Suprapubic skin (tissue), 4 donors: ENCODE measurements at regions not wholly inside any gene's neighbourhood (a gene's known extent, or its start where the extent isn't known, plus 50 kb on each side); places are given as distances from the start of the nearest gene placed in this dataset.

Experiments
- DNase-seq, 2 donors: peaks; one replicate each; pipeline ENCODE4 v3.0.0-alpha.2; 2019; ENCODE audit warnings: low spot score in 2 of 2
- H3K27ac ChIP-seq: fragments of 200-600 bp; sonication (generic); one replicate; pipeline ENCODE4 v1.5.1; 2019
- H3K27me3 ChIP-seq: fragments of 200-600 bp; sonication (generic); one replicate; pipeline ENCODE4 v1.5.1; 2019
- H3K36me3 ChIP-seq: fragments of 200-600 bp; sonication (generic); one replicate; pipeline ENCODE4 v1.5.1; 2019
- H3K4me1 ChIP-seq: fragments of 200-600 bp; sonication (generic); one replicate; pipeline ENCODE4 v1.5.1; 2019
- H3K4me3 ChIP-seq: fragments of 200-600 bp; sonication (generic); one replicate; pipeline ENCODE4 v1.5.1; 2019; ENCODE audit warnings: mild to moderate bottlenecking
- H3K9me3 ChIP-seq: fragments of 200-600 bp; sonication (generic); one replicate; pipeline ENCODE4 v1.5.1; 2019
- EP300 ChIP-seq: sonication (generic); formaldehyde crosslinking; IDR thresholded peaks from one replicate; pipeline ENCODE4 v1.6.1; 2017; ENCODE audit warnings: antibody characterized with exemption
- POLR2A ChIP-seq, 2 donors: fragments of 450-650 bp; IDR thresholded peaks; one replicate each; pipeline ENCODE4 v1.6.1; 2017; ENCODE audit warnings: antibody characterized with exemption in 2 of 2, mild to moderate bottlenecking in 2 of 2, moderate library complexity in 2 of 2
- POLR2AphosphoS5 ChIP-seq, 3 donors: sonication (generic); formaldehyde crosslinking; IDR thresholded peaks; one replicate each; pipeline ENCODE4 v1.6.1; 2017; ENCODE audit warnings: antibody characterized with exemption in 3 of 3
- WGBS: methylation state at CpG from one replicate; pipeline ENCODE4 v1.1.5; 2018; 5-methylcytosine and 5-hydroxymethylcytosine counted together
- TF ChIP-seq, protein P1 (sequence below), 2 donors: fragments of 200-600 bp in 1 of 2; fragments of 450-650 bp in 1 of 2; sonication (generic) in 1 of 2; IDR thresholded peaks; one replicate each; pipeline ENCODE4 v1.5.1; 2016 to 2019; ENCODE audit warnings: antibody characterized with exemption in 2 of 2, mild to moderate bottlenecking in 1 of 2, moderate library complexity in 1 of 2

DNA sequence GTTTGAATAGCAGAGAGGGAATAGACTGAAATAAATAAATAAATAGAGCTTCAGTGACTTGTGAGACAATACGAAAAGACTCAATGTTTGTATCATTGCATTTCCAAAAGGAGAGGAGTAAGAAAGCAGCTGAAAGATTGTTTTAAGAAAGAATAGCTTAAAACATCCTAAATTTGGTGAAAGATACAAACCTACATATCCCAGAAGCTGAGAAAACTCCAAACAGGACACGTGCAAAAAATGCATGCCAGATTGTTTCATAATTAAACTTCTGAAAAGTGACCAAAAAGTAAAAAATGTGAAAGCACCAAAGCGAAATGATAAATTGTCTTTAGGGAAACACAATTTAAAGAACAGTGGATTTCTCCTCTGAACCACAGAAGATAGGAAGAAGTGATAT is 711.0 kb downstream of the AACS start:
- H3K9me3 ChIP-seq, result peaks cover 6% of the 10 kb centered on the region
- H3K4me1 ChIP-seq, result no peaks in the 10 kb centered on the region
- TF ChIP-seq POLR2AphosphoS5 (IDR thresholded peaks at IDR 0.05) (no peak), EP300 (no peak), POLR2A (IDR thresholded peaks at IDR 0.05) (no peak)
- TF ChIP-seq, protein P1, sequence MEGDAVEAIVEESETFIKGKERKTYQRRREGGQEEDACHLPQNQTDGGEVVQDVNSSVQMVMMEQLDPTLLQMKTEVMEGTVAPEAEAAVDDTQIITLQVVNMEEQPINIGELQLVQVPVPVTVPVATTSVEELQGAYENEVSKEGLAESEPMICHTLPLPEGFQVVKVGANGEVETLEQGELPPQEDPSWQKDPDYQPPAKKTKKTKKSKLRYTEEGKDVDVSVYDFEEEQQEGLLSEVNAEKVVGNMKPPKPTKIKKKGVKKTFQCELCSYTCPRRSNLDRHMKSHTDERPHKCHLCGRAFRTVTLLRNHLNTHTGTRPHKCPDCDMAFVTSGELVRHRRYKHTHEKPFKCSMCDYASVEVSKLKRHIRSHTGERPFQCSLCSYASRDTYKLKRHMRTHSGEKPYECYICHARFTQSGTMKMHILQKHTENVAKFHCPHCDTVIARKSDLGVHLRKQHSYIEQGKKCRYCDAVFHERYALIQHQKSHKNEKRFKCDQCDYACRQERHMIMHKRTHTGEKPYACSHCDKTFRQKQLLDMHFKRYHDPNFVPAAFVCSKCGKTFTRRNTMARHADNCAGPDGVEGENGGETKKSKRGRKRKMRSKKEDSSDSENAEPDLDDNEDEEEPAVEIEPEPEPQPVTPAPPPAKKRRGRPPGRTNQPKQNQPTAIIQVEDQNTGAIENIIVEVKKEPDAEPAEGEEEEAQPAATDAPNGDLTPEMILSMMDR (IDR thresholded peaks at IDR 0.05), result no peak
- no peaks in the 10 kb centered on the region for H3K27me3 ChIP-seq
- H3K4me3 ChIP-seq, result no peak overlapping the region
- no peaks in the 10 kb centered on the region for H3K36me3 ChIP-seq
- no peak for DNase-seq
- H3K27ac ChIP-seq, result no peak overlapping the region
- 87% methylated on average over 3 of the region's 3 CpGs for WGBS

DNA sequence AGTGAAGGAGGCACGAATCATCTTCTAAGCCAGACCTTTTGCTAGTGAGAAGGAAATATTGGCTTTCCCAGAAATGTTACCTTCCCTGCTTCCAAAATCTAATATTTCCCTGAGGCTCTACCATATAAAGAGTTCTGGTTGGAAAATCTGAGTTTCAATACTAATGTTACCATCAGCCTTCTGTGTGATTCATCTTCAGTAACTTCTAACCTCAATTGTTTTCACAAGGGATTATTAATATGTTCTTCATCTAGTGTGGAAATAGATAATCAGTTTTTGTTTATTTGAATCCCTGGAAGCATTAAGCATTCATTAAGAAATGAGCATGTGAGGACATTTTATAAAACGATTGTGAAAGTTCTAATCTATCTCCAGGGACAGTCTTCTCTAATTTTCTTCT is 720.9 kb downstream of the AACS start:
- Histone ChIP-seq H3K36me3 (no peaks in the 10 kb centered on the region), H3K9me3 (peaks cover 3% of the 10 kb centered on the region), H3K27me3 (no peaks in the 10 kb centered on the region), H3K4me3 (no peak overlapping the region), H3K27ac (no peak overlapping the region), H3K4me1 (no peaks in the 10 kb centered on the region)
- no peak for TF ChIP-seq POLR2AphosphoS5 (IDR thresholded peaks at IDR 0.05)
- no peak for TF ChIP-seq POLR2A (IDR thresholded peaks at IDR 0.05)
- TF ChIP-seq, protein P1 (IDR thresholded peaks at IDR 0.05), result no peak
- TF ChIP-seq EP300, result no peak
- WGBS, result 43% methylated on average over 2 of the region's 2 CpGs
- no peak for DNase-seq

DNA sequence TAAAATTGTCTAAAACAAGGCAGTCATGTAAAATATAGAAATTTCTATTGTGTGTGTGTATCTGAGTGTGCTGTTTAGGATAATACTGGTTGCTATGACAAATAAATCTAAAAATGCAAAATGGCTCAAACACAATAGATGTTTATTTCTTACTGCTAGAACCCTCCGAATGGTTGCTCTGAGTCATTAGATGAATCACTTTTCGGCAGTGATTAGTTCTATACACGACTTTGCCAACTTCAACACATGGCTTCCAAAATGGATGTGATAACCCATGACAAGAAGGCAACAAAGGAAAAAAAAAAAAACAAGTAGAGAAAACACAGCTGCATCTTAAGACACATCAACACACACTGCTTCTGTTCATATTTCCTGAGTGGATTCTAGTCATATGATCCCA is 729.2 kb downstream of the AACS start:
- Histone ChIP-seq H3K4me3 (no peak overlapping the region), H3K27ac (no peak overlapping the region), H3K27me3 (no peaks in the 10 kb centered on the region), H3K9me3 (peaks cover 3% of the 10 kb centered on the region), H3K36me3 (no peaks in the 10 kb centered on the region), H3K4me1 (no peaks in the 10 kb centered on the region)
- 60% methylated on average over 3 of the region's 3 CpGs for WGBS
- TF ChIP-seq POLR2A (IDR thresholded peaks at IDR 0.05), result no peak
- TF ChIP-seq, protein P1 (IDR thresholded peaks at IDR 0.05), result no peak
- TF ChIP-seq POLR2AphosphoS5 (IDR thresholded peaks at IDR 0.05), result no peak
- TF ChIP-seq EP300, result no peak
- no peak for DNase-seq

DNA sequence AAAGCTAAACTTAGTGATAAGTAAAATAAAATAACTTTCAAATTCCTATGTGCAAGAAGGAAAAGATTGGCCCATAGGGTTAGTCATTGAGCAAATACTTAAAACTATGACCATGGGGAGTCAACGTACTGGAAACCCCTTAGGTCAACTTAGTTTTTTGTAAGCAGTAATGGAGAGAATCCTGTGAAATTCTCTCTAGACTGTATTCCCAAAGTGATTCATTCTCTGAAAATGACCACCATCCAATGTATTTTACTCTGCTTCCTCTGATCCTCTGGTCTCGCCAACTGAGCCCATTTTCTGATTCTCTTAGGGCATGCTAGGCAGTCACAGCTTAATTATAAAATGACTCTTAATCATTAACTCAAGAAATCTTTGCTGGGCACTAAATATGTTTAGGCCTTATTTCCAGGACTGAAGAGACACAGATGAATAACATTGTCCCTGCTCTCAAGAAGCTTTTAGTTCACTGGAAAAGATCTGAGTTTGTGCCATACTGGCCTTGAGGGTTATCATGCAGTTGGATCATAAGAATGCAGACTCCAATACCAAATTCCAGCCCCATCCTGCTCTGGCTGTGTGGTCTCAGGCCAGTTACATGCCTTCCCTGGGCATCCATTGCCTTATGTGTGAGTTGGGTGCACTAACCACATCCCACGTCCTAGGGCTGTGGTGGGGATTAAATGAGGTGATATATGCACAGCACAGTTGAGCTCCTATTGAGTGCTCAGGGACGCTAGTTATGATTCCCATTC is 732.4 kb downstream of the AACS start:
- TF ChIP-seq, protein P1 (IDR thresholded peaks at IDR 0.05), result no peak
- no peak for TF ChIP-seq POLR2A (IDR thresholded peaks at IDR 0.05)
- no peak for TF ChIP-seq POLR2AphosphoS5 (IDR thresholded peaks at IDR 0.05)
- no peak for TF ChIP-seq EP300
- Histone ChIP-seq H3K4me1 (no peaks in the 10 kb centered on the region), H3K9me3 (no peaks in the 10 kb centered on the region), H3K36me3 (no peaks in the 10 kb centered on the region), H3K4me3 (no peak overlapping the region), H3K27me3 (no peaks in the 10 kb centered on the region), H3K27ac (no peak overlapping the region)
- 74% methylated on average over 4 of the region's 4 CpGs for WGBS
- DNase-seq, result no peak

DNA sequence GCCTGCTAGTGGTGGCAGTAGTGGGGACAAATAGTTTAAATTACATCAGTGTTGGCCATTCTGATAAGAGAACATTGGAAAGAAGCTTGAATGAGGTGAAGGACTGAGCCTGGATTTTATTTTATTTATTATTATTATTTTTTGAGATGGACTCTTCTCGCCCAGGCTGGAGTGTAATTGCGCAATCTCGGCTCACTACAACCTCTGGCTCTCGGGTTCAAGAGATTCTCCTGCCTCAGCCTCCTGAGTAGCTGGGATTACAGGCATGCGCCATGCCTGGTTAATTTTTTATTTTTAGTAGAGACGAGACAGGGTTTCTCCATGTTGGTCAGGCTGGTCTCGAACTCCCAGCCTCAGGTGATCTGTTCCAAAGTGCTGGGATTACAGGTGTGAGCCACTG is 739.4 kb downstream of the AACS start:
- Histone ChIP-seq H3K4me1 (no peaks in the 10 kb centered on the region), H3K9me3 (peaks cover 8% of the 10 kb centered on the region), H3K4me3 (no peak overlapping the region), H3K36me3 (no peaks in the 10 kb centered on the region), H3K27ac (no peak overlapping the region), H3K27me3 (no peaks in the 10 kb centered on the region)
- DNase-seq, result no peak
- WGBS, result 85% methylated on average over 7 of the region's 7 CpGs
- no peak for TF ChIP-seq POLR2AphosphoS5 (IDR thresholded peaks at IDR 0.05)
- no peak for TF ChIP-seq POLR2A (IDR thresholded peaks at IDR 0.05)
- TF ChIP-seq, protein P1 (IDR thresholded peaks at IDR 0.05), result no peak
- TF ChIP-seq EP300, result no peak
